Osteocyte (in vitro differentiated cells): ENCODE measurements at regions not wholly inside any gene's neighbourhood (a gene's known extent, or its start where the extent isn't known, plus 50 kb on each side); places are given as distances from the start of the nearest gene placed in this dataset.

ENCODE experiments used
- DNase-seq: peaks from one replicate; pipeline ENCODE4 v3.0.0; 2021; ENCODE audit warnings: mixed read lengths; ENCODE audit not compliant: unreplicated experiment; ENCODE audit errors: extremely low spot score
- H3K27ac Mint-ChIP-seq: one replicate; pipeline ENCODE4 v1.8.0; 2021; ENCODE audit warnings: mild to moderate bottlenecking, mixed read lengths; ENCODE audit not compliant: unreplicated experiment
- H3K27me3 Mint-ChIP-seq: one replicate; pipeline ENCODE4 v1.8.0; 2021; ENCODE audit warnings: mixed read lengths; ENCODE audit not compliant: unreplicated experiment
- H3K36me3 Mint-ChIP-seq: one replicate; pipeline ENCODE4 v1.8.0; 2021; ENCODE audit warnings: mixed read lengths; ENCODE audit not compliant: unreplicated experiment
- H3K4me1 Mint-ChIP-seq: one replicate; pipeline ENCODE4 v1.8.0; 2021; ENCODE audit warnings: mixed read lengths; ENCODE audit not compliant: unreplicated experiment
- H3K4me3 Mint-ChIP-seq: one replicate; pipeline ENCODE4 v1.8.0; 2021; ENCODE audit warnings: mild to moderate bottlenecking, moderate library complexity, mixed read lengths; ENCODE audit not compliant: unreplicated experiment
- H3K9me3 Mint-ChIP-seq: one replicate; pipeline ENCODE4 v1.8.0; 2021; ENCODE audit warnings: mixed read lengths; ENCODE audit not compliant: unreplicated experiment
- TF ChIP-seq, protein P1 (sequence below): fragments of 200-600 bp; sonication (generic); IDR thresholded peaks from 2 replicates; pipeline ENCODE4 v1.5.0; 2021; ENCODE audit warnings: antibody characterized with exemption, mild to moderate bottlenecking, moderate library complexity

DNA sequence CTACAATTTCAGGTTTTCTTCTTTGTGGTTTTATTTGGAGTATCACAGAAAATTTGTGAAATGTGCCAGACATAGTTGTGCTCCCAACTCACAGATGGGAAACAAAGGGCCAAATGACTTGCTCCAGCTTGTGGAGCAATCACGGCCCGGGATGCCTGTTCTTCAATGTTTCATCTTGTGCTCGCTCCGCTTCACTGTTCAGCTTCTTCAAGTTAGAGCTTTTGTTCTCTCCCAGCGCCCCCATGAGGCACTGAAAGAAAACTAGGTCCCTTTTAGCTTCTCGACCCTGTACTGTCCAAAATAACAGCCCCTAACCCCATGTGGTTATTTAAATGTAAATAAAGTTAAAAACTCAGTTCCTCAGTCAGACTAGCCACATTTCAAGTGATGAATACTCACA is 187.9 kb upstream of the STXBP6 start:
- DNase-seq: no peak
- TF ChIP-seq, protein P1, sequence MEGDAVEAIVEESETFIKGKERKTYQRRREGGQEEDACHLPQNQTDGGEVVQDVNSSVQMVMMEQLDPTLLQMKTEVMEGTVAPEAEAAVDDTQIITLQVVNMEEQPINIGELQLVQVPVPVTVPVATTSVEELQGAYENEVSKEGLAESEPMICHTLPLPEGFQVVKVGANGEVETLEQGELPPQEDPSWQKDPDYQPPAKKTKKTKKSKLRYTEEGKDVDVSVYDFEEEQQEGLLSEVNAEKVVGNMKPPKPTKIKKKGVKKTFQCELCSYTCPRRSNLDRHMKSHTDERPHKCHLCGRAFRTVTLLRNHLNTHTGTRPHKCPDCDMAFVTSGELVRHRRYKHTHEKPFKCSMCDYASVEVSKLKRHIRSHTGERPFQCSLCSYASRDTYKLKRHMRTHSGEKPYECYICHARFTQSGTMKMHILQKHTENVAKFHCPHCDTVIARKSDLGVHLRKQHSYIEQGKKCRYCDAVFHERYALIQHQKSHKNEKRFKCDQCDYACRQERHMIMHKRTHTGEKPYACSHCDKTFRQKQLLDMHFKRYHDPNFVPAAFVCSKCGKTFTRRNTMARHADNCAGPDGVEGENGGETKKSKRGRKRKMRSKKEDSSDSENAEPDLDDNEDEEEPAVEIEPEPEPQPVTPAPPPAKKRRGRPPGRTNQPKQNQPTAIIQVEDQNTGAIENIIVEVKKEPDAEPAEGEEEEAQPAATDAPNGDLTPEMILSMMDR: no peak
- H3K27ac Mint-ChIP-seq: no peak overlapping the region
- no peaks in the 10 kb centered on the region for H3K9me3 Mint-ChIP-seq
- H3K4me3 Mint-ChIP-seq: no peak overlapping the region
- peaks cover 4% of the 10 kb centered on the region for H3K27me3 Mint-ChIP-seq
- H3K36me3 Mint-ChIP-seq: no peaks in the 10 kb centered on the region
- H3K4me1 Mint-ChIP-seq: no peaks in the 10 kb centered on the region

DNA sequence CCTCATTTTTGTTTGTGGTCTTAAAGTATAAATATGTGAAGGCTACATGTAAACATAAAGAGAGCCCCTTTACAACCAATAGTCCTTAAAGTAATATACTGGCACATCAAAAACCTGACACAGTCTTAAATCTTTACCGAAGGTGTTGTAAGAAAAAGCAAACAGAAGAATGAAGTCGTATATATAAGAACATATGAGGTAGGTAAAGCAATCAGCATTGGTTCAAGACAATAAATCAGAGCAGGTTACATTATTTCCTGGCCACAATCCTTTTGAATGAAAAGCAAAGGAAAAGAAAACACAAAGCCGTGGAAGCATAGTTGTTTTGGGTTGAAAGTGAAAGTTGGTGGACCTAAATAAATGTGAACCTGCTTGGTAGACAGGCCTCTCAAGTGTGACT is 183.7 kb upstream of the STXBP6 start:
- H3K9me3 Mint-ChIP-seq: no peaks in the 10 kb centered on the region
- peaks cover 4% of the 10 kb centered on the region for H3K27me3 Mint-ChIP-seq
- TF ChIP-seq, protein P1: no peak
- H3K27ac Mint-ChIP-seq: no peak overlapping the region
- no peaks in the 10 kb centered on the region for H3K4me1 Mint-ChIP-seq
- no peak for DNase-seq
- no peak overlapping the region for H3K4me3 Mint-ChIP-seq
- H3K36me3 Mint-ChIP-seq: no peaks in the 10 kb centered on the region

DNA sequence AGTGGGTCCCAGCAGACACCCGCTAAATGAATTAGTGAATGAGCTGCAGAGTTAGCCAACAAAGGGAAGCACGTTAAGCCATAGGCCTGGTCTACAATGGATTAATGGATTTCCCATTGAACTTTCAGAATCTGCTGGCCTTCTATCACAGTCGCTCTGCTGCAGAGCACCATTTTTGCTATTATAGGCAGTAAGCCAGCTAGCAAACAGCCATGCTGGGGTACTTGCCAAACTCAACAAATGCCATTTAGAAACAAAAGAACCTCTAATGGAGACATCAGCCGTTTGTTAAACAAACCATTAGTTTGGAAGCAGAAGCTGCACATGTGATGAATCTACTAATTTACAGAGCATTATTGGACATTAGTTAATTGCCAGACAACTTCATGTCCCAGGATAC is 181.1 kb upstream of the STXBP6 start:
- no peaks in the 10 kb centered on the region for H3K36me3 Mint-ChIP-seq
- no peaks in the 10 kb centered on the region for H3K4me1 Mint-ChIP-seq
- no peaks in the 10 kb centered on the region for H3K27me3 Mint-ChIP-seq
- TF ChIP-seq, protein P1: no peak
- no peak for DNase-seq
- no peaks in the 10 kb centered on the region for H3K9me3 Mint-ChIP-seq
- no peak overlapping the region for H3K4me3 Mint-ChIP-seq
- H3K27ac Mint-ChIP-seq: no peak overlapping the region

DNA sequence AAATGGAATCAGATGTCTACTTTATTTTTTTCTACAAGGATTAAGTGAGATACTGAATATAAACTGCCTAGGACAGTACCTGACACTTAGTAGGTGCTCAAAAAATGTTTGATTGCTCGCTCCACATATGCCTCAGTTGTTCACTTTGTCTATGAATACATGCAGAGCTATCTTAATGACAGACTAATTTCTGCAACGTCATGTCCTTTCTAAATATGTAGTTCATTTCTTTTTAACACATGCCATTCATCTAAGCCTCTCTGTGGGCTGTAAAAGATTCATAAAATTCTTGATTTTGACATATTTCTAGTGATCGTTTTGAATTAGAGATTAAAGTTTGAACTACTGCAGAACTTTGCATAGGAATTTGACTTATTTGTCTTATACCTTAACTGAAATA is 176.3 kb upstream of the STXBP6 start:
- no peaks in the 10 kb centered on the region for H3K4me1 Mint-ChIP-seq
- H3K36me3 Mint-ChIP-seq: no peaks in the 10 kb centered on the region
- no peaks in the 10 kb centered on the region for H3K9me3 Mint-ChIP-seq
- H3K27me3 Mint-ChIP-seq: no peaks in the 10 kb centered on the region
- TF ChIP-seq, protein P1: no peak
- no peak for DNase-seq
- no peak overlapping the region for H3K4me3 Mint-ChIP-seq
- no peak overlapping the region for H3K27ac Mint-ChIP-seq

DNA sequence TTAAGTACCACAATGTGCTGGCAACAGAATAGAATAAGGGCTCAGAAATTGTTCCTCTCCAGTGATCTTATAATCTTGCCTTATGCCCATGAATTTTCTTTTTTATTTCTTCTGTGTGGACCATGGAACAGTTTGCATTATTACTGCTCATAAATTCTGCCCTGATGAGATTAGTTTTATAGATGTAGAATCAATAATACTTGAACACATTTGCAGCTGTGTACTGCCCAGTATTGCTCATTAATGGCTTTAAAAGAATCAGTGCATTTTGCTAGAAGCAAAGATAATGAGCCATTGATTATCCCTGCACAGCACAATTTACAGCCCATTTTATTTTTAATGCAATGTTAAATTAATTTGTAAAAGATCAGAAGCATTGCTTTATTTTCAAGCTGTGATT is 172.3 kb upstream of the STXBP6 start:
- TF ChIP-seq, protein P1: no peak
- Mint-ChIP-seq H3K9me3 (no peaks in the 10 kb centered on the region), H3K36me3 (no peaks in the 10 kb centered on the region), H3K4me3 (no peak overlapping the region), H3K27ac (no peak overlapping the region), H3K4me1 (no peaks in the 10 kb centered on the region), H3K27me3 (no peaks in the 10 kb centered on the region)
- DNase-seq: no peak
